NCI-H2171 (cell line): ENCODE measurements at regions not wholly inside any gene's neighbourhood (a gene's known extent, or its start where the extent isn't known, plus 50 kb on each side); places are given as distances from the start of the nearest gene placed in this dataset.

Experiments used
- DNase-seq: peaks from one replicate; lab custom pipeline; 2025; lab: John Stamatoyannopoulos, UW

DNA sequence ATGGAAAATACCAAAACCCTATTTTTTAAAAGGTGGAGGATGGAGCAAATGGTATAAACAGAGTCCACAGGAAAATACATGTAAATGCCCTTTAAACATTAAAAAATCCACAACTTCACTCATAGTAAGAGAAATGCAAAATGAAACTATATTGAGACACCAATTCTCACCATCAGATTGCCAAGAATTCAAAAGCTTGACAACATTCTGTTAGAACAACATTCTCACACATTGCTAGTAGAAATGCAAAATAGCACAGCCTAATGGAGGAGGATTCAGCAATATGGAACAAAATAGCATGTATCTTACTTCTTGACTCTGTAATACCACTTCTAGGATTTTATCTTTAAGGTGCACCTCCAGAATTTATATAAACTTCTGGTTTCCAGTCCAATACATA is 351.8 kb downstream of the NXPE2 start:
- no peak for DNase-seq

DNA sequence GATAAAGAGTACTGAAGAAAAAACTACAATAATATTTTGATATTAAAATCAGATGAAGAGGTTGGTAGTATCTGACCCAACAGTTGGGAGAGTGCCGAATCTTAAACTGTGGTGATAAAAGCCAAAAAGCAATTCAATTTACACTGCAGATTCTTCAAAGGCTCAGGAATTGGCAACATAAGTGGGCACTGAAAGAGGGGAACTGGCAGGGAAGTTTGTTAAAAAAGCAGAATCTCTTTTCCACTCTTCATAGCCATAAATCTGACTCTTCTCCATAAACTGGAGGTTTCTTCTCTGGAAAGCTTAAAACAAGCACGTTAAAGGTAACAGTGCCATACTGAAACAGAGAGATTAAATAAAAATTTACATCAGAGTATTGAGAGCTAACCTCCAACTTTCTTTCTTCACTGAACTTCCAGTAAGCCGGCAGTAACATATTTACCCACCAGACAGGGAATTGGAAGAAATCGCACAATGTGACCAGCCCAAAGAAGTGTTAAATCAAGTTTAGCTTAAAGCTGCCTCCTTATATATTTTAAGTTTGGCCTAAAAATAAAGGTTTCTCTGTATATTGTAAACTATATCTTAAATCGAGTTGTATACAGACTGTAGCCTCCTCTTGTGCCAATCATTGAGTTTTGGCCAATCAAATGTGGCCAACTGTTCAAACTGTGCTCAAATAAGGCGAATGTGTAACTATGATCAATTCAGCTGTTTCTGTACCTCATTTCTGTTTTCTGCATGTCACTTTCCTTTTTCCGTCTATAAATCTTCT is 358.3 kb downstream of the NXPE2 start:
- no peak for DNase-seq

DNA sequence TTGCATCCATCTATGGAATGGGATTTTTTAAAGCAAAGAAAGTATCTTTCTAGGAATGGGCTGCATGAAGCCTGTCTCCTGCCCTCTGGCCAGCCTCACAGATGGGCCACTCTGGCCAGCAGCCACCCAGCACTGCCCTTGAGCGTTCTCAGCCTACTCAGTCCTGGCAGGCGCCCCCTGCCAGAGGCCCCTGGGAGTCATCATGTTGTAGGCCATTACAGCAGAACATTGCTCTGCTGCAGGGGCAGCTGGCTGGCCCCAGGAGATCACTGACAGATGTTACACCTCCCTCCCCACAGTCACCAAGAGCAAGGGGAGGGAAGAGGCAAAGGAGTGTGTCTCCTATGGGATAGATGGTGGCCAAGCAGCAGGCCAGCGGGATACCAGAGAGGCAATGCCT is 363.7 kb downstream of the NXPE2 start:
- peak; percentile 47 for DNase-seq

DNA sequence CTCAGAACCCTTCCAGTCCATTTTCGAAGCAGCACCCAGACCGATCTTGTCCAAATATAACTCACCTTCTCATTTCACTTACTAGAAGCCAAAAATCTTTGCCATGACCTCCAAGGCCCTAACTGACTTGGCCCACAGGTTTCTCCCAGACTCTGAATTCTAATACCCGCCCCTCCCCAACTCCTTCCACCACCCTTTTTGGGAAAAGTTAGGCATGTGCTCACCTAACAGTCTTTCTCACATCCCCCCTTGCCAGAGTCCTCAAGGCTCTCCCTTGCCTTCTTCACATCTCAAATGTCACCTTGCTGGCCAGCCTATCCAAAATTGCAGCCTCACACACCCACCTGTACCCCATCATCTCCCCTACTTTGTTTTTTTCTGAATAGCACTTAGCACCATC is 369.3 kb downstream of the NXPE2 start:
- no peak for DNase-seq

DNA sequence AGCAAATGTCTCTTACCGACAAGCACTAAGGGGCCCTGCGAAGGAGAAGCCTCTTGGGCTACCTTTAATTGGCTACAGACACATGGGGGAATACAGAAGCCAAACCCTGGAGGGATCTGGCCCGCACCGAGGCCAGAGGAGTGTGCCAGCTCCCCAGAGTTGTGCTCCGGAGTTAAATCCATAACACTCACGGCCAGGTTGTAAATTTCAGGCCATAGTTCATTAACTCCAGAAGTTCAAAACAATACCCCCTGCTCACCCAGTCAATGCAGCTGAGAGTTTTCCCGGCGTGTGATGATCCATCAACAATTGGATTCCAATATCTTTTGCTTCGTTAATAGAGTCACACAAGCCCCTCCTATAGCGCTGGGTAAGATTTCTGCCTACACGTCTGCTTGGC is 371.5 kb downstream of the NXPE2 start:
- no peak for DNase-seq

DNA sequence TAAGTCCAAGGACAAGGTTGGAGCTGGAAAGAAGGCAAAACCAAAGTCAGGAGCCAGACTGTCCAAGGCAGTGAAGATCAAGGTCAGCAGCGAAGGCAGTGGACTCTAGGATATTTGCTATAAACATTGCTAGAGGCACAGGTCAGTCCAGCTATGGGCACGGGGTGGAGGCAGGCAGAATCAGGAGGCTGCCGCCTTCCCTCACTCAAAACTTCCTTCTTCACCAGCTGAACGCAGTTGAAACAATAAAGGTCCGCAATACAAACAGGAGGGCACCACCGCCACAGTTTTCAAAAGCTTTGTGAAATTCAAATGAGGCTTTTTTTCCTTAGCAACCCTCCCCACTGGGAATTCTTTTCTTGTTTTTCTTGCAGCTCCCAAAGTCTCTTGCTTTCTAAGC is 372.4 kb downstream of the NXPE2 start:
- no peak for DNase-seq

DNA sequence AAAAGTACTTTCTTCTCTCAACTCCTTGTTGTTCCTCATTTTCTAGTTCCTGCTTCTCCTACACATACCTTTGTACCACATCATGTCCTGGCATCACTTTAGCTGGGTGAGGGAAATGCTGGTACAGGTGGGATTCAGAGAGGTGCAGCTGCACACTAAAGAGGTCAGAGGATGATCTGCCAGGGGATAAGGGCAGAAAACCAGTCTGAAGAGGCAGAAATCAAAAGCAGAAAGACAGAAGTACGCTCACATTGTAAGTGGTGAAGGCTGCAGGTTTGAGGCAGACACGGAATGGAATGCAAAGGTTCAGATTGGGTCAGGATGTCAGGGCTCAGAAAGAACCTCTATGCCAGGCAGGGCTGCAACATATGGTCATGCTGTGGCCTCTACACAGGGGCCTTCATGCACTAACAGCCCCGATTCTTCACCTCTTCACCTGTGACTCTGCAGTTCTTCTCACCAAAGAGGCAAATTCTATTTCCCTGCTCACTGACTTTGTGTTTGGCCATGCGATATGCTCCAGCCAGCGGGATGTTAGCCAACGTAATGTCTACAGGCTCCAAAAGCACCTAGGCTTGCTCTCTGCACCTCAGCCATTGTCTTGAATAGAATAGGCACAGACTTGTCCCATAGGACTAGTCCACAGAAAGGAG is 373.7 kb downstream of the NXPE2 start:
- DNase-seq: no peak

DNA sequence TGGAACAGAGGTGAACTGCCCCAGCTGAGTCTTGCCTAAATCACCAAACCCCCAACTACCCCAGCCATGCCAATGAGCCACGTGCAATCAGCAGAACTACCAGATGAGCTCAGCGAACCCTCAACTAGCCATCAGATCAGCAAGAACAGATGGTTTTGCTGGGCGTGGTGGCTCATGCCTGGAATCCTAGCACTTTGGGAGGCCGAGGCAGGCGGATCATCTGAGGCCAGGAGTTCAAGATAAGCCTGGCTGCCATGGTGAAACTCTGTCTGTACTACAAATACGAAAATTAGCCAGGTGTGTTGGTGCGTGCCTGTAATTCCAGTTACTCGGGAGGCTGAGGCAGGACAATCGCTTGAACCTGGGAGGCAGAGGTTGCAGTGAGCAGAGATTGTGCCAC is 374.3 kb downstream of the NXPE2 start:
- no peak for DNase-seq

DNA sequence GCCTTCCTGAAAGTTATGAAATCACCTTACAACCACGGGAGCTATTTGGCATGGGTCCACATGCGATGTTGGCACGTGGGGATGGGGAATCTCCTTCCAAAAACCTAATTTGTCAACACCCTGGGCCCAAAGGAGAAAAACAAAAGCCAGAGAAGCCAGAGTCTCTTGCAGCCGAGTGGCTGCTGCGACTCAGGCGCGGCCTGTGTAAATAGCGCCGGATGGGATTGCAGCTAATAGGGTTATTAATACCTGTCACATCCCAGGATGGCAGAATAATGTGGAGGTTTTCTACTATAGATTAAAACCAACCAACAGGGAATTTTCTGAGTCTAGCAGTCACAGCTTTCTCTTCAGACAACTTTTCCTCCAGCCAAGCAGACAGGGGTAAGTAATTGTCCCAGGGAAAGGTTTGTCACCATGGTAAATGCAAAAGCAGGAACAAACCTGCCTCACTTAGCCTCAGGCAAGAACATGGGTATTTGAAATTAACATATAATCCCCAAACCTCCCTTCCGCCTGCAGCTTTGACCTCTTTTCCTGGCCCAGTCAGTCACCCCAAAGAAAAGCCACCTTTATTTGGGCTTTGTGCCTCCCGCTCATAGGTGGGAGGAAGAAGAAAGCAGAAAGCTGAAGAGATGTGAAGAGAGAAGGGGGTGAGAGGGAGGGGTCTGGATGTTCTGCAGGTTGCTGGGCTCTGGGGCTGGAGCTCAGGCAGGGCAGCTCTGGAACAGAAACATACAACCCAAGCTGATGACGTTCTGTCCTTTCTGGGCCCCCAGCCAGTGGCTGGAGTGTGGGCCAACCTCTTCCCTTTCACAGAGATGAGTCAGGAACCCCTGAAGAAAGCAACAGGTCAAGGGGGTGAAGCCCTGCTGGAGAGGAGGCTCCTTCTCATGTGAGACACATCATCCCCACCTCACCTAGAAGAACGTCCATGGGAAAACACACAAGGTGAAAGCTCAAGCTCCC is 376.5 kb downstream of the NXPE2 start:
- no peak for DNase-seq

DNA sequence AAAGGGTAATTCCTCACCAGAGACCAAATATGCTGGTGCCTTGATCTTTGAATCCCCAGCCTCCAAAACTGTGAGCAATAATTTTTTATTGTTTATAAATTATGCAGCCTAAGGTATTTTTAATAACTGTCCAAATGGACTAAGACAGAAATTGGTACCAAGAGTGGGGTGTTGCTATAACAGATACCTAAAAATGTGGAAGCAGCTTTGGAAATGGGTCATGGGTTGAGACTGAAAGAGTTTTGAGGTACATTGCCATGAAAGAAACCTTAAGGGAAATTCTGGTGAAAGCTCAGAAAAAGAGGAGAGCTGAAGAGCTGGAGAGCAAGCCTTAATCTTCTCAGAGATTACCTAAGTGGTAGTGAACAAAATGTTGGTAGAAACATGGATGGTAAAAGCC is 378.2 kb downstream of the NXPE2 start:
- no peak for DNase-seq

DNA sequence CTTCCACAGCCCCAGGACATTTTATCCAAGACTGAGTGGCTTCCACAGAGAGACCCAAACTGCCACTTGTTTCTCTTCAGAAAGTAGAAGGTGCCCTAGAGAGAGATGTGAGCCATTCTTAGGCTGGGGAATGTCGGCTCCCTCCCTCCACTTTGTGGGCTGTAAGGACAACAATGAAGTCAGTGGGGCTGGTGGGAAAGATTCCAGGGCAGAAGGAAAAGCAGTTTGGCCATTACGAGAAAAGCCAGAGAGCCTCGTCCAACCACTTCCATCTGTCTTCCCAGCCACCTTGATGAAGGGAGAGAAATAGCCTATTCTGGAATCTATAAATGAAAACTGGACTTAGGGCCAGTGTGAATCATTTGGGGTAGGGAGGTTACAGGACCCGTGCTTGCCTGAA is 382.5 kb downstream of the NXPE2 start:
- DNase-seq: no peak

DNA sequence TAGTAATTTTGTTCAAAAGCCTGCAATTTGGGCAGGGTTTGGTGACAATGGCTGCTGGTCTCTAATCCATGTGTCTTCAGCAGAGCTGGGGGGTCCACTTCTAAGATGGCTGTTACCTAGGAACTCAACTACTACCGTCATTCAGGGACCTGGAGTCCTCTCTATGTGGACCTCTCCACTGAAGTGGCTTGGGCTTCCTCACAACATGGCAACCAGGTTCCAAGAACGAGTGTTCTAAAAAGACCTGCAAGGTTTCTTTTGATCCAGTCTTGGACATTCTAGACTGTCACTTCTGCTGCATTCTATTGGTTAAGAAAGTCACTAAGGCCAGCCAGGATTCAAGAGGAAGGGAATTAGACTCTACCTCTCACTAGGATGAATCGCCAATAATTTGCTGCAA is 387.0 kb downstream of the NXPE2 start:
- no peak for DNase-seq

DNA sequence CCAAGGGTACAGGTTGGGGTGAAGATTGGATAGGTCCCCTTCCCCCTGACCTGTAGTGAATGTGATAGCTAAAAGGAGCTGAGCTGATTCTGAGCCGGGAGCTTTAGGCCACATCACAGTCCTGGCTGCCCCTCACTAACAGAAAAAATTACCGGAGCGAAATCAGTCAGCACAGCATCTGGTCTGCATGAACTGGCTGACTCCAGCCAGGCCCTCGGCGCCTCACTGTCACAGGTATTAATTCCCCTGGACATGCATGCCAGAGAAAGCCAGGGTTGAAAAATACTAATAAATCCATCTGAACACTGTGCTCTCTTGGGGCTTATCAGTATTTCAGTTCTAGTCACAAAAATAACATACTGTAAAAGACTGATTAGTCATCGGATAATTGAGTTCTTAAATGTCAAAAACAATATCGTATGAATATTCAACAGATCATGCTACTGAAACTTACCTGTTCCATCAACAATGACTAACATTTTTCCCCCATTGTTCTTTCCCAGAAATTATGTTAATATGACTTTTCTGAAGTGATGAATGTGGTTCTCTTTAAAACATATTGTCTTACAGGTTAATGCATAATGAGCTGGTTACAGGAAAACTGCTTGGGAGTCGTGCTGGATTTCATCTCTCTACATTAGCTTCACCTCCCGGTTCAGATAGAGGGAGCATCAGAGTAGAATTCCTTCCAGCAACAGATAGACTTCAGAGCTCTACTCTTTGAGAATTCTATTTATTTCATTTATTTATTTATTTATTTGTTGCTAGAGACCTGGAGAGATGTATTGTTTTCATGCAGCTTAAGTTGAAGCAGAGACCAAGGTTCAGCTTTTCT is 387.7 kb downstream of the NXPE2 start:
- no peak for DNase-seq

DNA sequence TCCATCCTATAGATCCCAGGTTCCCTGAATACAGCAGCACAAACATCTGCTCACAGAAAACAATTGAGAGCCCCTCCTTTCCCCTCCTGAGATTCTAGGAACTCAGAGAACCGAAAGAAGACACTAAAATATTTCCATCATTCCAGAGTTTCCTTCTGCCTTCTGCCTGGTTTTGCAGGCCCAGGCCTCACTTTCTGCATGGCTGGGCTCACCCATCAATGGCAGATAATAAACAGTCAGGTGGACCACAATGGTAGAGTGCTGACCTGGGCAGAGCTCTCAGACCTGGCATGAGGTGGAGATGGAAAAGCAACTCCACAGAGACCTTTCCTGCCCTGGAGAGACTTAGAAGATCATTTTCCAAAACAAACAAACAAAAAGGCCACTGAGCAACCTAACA is 389.1 kb downstream of the NXPE2 start:
- no peak for DNase-seq

DNA sequence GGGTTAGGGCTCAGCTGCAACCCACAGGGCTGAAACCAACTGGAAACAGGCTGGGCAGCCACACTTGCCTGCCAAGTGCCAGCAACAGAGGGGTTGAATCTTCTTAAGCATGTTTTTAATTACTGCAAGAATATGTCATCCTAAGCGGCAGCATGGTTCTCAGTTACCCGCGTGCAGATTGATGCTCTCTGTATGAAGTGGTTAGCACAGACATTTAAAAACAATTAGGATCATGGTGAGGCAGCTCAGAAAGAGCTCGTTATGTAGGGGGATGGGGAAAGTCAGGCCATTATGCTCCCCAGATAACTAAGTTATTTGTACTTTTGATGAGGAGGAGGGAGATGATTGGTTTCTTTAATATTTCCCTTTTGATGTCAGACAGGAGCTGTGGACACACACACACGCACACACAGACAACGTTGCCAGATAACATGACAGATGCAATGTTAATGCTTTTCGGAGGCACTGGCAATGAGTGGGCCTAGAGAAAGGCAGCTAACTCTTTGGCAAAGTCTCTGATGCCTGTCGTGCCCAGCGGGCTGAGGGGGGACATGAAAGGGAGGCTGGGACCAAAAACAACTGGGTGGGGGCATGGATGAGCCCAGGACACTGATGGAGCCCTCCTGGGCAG is 389.7 kb downstream of the NXPE2 start:
- peak; percentile 26 for DNase-seq

DNA sequence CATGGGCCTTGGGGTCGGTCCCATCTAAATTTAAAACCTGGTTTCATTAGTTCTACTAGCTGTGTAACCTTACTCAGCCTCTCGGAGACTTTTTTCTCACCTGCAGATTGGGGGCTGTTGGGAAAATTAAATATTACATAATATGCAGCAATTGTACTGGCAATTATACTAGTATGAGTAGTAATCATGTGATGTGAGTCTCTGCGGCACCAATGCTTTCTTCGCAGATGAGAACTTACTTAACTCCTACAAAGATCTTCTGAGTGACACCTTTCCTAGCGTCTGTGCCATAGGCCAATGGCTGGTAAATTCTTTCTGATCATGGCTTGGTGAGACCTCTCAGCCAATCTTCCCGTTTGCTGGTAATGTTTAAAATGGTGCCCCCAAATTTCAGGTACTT is 391.3 kb downstream of the NXPE2 start:
- DNase-seq: no peak

DNA sequence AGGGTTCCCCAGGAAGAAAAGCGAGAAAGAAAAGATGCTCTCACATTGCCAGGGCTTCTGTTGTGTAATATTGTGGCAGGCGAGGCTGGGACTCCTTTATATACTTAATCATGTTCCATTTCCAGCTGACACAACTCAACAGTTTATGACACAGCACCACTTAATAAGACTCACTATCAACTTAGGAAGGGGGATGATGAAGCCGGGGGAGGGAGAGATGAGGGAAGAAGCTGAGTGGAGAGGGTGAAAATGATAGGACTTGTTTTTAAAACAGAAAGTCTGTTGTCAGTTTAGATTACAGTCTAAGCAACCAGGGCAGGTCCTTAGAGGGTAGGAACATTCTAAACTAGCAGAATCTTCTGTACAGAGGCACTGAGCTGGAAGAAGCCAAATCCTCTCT is 397.0 kb downstream of the NXPE2 start:
- no peak for DNase-seq

DNA sequence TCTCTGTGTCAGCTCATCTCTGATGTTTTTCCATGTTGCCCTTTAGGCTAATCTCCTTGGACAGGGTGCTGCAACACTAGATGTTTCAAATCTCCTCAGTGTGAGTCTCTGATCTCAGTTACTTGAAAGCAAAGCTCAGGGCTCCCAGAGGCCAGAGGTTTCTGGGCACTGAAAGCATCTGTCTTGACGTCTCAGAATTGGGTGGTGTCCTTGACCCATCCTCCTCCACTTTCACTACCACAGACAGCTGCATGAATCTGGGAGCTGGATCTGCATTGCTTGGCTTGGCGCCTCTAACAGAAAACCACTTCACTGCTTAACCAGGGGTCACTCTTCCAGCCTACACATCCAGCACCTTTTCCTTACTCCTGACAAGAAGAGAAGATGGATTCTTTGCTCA is 399.4 kb downstream of the NXPE2 start:
- no peak for DNase-seq

DNA sequence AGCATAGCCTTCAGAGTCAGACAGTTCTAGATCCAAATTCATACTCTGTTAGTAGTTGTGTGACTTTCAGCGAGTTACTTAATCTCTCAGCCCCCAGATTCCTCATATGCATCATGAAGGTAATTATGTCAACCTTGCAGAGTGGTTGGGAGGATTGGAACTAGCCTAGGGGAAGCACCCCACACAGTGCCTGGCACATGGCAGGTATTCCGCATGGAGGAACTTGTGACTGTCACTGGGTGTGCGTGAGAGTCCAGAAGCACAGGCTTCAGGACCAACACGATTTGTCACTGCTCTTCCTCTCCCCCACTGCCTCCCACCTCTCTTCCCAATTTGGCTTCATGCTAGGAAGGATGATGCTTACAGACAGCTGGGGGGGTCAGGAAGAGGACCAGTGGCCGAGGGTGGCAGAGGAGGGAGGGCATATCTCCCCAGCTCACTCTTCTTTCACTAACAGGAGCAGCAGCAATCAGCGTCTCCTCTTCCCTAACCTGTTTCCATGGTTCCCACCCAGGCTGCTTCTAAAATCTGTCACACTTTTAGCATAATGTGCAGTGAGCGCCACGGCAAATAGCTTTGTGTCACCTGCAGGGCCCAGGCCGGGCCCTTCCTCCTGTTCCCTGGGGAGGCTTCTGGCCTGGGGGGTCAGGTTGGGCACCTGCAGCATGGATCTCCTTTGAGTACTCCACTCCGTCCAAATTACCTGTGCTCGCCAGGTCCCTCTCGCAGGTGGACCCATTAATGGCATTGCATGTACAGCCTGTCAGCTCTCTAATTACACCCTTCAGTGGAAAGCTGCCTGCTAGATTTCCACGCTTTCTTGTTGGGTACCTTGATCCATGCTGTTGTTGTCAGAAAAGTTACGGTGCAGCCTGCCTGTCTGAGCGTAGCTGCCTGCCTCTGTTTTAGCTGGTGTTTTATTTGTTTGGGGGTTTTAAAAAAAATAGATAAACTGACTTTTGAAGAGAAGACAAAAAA is 400.4 kb downstream of the NXPE2 start:
- DNase-seq: peak; percentile 57
